ENCODE measurements at regions not wholly inside any gene's neighbourhood (a gene's known extent, or its start where the extent isn't known, plus 50 kb on each side); places are given as distances from the start of the nearest gene placed in this dataset.
A peak's percentile ranks its signal among the peaks of the same experiment; 100 is the strongest.

DNA sequence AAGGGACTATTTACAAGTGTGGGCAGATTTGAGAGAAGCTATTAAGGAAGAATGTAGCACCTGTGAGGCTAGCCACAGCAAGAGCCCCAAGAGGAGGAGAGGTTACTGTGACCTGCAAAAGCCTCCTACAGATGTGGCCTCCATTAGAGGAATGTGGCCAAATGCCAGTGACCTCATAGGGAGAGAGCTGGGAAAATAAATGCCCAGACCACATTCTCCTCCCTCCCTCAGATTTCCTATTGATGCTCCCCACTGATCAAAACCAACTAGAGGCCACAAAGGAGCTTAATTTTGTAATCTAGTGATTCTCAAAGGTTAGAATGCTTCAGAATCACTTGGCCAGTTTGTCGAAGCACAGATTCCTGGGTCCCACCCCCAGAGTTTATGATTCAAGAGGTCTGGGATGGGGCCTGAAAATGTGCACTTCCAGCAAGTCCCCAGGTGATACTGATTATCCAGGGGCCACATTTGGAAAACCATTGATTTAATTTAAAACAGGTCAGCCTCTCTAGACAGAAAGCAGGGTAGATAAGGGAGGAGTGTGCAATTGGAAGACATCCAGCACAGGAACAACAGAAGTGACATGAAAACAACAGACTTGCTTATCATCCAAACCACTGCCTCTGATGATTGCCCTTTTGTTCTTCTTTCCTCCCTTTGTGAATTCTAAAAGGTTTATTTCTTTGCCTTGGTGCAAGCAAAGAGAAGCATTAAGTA is 61.2 kb upstream of the RBBP8 start:
- in situ Hi-C loops (cut with HindIII; ENCODE audit: low pct_unique_long_range_greater_than_20kb, low sequenced_read_pairs): no loop called here
- peak; percentile 16 for DNase-seq (ENCODE audit: low read depth)

- DNase-seq (ENCODE audit: low read depth): peak; percentile 7
- in situ Hi-C loops (cut with HindIII; ENCODE audit: low pct_unique_long_range_greater_than_20kb, low sequenced_read_pairs): no loop called here
These were observed 60.1 kb upstream of the RBBP8 start for GRCh38 chr18:22872900-22873537.

GRCh38 chr18:22879293-22879692 is 53.8 kb upstream of the RBBP8 start:
- in situ Hi-C loops (cut with HindIII; ENCODE audit: low pct_unique_long_range_greater_than_20kb, low sequenced_read_pairs): no loop called here
- DNase-seq (ENCODE audit: low read depth): no peak

DNA sequence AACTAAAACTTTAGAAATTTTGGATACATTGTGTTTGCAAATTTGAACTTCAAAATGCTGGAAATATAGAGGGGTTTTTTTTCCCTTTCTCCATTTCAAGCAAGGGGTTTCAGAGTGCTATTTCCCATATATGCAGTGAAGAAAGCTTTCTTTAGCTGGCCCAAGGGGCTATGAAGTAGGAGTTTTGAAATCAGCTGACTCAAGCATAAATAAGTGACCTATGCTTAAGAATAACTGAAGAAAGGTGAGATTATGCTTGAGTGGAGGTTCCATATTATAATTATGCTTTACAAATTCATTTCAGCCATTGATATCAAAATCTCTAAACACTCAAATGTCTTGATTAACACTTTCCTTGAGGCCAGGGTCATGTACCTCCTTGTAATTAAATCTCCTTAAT is 51.0 kb upstream of the RBBP8 start:
- no peak for DNase-seq (ENCODE audit: low read depth)
- in situ Hi-C loops (cut with HindIII; ENCODE audit: low pct_unique_long_range_greater_than_20kb, low sequenced_read_pairs): no loop called here

DNA sequence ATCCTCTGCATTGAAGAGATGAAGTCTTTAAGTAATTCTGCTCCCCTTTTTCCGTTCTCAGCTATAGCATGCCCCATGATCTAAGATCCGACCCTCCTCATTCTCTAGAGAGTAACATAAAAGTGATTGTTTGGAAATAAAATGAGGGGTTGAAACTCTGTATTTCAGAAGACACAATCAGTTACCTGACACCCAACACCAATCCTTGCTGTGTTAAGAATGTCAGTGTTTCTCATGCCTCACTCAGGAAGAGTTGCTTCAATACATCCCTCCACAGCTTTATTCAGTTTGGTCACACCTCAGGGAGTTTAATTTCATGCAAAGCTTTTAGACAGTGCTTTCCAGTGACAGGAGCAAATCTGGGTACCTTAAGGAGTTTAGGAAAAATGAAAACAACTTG is 49.9 kb upstream of the RBBP8 start:
- in situ Hi-C loops (cut with HindIII; ENCODE audit: low pct_unique_long_range_greater_than_20kb, low sequenced_read_pairs): no loop called here
- no peak for DNase-seq (ENCODE audit: low read depth)

All from Caki2 (cell line).